Spleen (tissue), 11 donors: ENCODE measurements at regions not wholly inside any gene's neighbourhood (a gene's known extent, or its start where the extent isn't known, plus 50 kb on each side); places are given as distances from the start of the nearest gene placed in this dataset.

Experiments used
- DNase-seq: peaks from one replicate; pipeline ENCODE4 v3.0.0-alpha.2; 2020
- H3K27ac ChIP-seq, 8 donors: fragments of 200-600 bp; sonication (generic) in 7 of 8; 1 replicate in 4 of 8; 2 replicates in 4 of 8; pipeline versions ENCODE4 v1.5.0 to v1.8.0; 2016 to 2021; ENCODE audit warnings: inconsistent platforms in 4 of 8, mild to moderate bottlenecking in 4 of 8, moderate library complexity in 1 of 8
- H3K27me3 ChIP-seq, 7 donors: fragments of 200-600 bp; sonication (generic) in 6 of 7; replicated peaks in 1 of 7; 1 replicate in 4 of 7; 2 replicates in 3 of 7; pipeline versions ENCODE4 v1.5.0 to v1.8.0; 2016 to 2021; ENCODE audit warnings: inconsistent platforms in 3 of 7, mild to moderate bottlenecking in 1 of 7
- H3K36me3 ChIP-seq, 6 donors: fragments of 200-600 bp; sonication (generic) in 5 of 6; 1 replicate in 4 of 6; 2 replicates in 2 of 6; pipeline versions ENCODE4 v1.5.0 to v1.8.0; 2016 to 2021; ENCODE audit warnings: inconsistent platforms in 2 of 6
- H3K4me1 ChIP-seq, 6 donors: fragments of 200-600 bp; sonication (generic) in 5 of 6; 1 replicate in 3 of 6; 2 replicates in 3 of 6; pipeline versions ENCODE4 v1.5.0 to v1.8.0; 2016 to 2021; ENCODE audit warnings: inconsistent platforms in 3 of 6
- H3K4me3 ChIP-seq, 8 donors: fragments of 200-600 bp; sonication (generic) in 7 of 8; 1 replicate in 4 of 8; 2 replicates in 4 of 8; pipeline versions ENCODE4 v1.5.0 to v1.8.0; 2016 to 2021; ENCODE audit warnings: inconsistent platforms in 4 of 8, mild to moderate bottlenecking in 4 of 8, moderate library complexity in 2 of 8
- H3K9me3 ChIP-seq, 8 donors: fragments of 200-600 bp; sonication (generic) in 7 of 8; 1 replicate in 4 of 8; 2 replicates in 4 of 8; pipeline versions ENCODE4 v1.5.0 to v1.8.0; 2016 to 2021; ENCODE audit warnings: inconsistent platforms in 4 of 8
- CTCF ChIP-seq, 11 experiments: fragments of 200-600 bp in 7 of 11; fragments of 450-650 bp in 4 of 11; sonication (generic) in 4 of 11; IDR thresholded peaks in 8 of 11; conservative IDR thresholded peaks in 3 of 11; 1 replicate in 7 of 11; 2 replicates in 4 of 11; pipeline versions ENCODE4 v1.4.0 to v1.8.0; 2016 to 2021; ENCODE audit warnings: antibody characterized with exemption in 11 of 11, inconsistent platforms in 4 of 11, mild to moderate bottlenecking in 1 of 11
- POLR2A ChIP-seq, 3 donors: fragments of 450-650 bp; IDR thresholded peaks; one replicate each; pipeline ENCODE4 v1.5.1; 2017; ENCODE audit warnings: antibody characterized with exemption in 3 of 3, mild to moderate bottlenecking in 1 of 3
- POLR2AphosphoS5 ChIP-seq, 3 donors: sonication (generic); formaldehyde crosslinking; IDR thresholded peaks; one replicate each; pipeline ENCODE4 v1.5.1; 2017; ENCODE audit warnings: antibody characterized with exemption in 3 of 3
- WGBS, 5 donors: extraction: QIAGEN DNeasy Blood & Tissue Kit in 3 of 5; methylation state at CpG; one replicate each; pipeline versions ENCODE4 v1.1.5 to v1.1.7; 2013 to 2018; 5-methylcytosine and 5-hydroxymethylcytosine counted together
- intact Hi-C: fragments of 100-400 bp; cut with DNase I; formaldehyde crosslinking; loops from one replicate; pipeline ENCODE4 v1.15.0; 2023; ENCODE audit warnings: low total_unique reads
- donor health status: healthy with polysubstance abuse.
- donor health status: DM: no; HTN: no; CAD: no; lungs with moderate emphysema.
- donor health status: DM: no; HTN: no; CAD: no.
- donor health status: Bipolar disorder and iron deficiency.
- donor health status: healthy.
- donor health status: DM: no; HTN: no; CAD: no.
- donor health status: DM: yes; HTN: yes; CAD: no.

DNA sequence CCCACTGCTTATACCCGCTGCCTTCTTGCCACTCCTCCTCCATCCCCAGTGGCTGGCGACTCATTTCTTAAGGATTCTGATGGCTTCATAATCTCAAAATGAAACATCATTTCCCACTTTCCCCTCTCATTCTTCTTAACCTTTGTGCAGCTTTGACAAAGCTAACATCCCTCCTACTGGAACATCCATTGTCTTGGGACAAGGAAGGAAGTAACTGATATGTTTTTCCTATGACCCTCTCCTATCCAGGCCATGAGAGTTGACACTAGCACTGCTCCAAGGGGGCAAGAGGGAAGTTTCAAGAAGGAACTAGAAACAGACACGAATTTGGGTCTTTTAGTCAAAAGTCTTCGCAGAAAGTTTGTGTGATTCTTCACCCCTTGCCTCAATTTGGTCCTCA, 71.7 kb upstream of the SNX2 start:
- DNase-seq: no peak
- H3K27me3 ChIP-seq: no peaks in the 10 kb centered on the region
- TF ChIP-seq CTCF (IDR thresholded peaks at IDR 0.05 in 8 of 11, conservative IDR thresholded peaks at IDR 0.05 in 3 of 11): no peak
- TF ChIP-seq POLR2AphosphoS5 (IDR thresholded peaks at IDR 0.05): no peak
- no peak for TF ChIP-seq POLR2A (IDR thresholded peaks at IDR 0.05)
- H3K27ac ChIP-seq: peak overlapping the region in 7 of 8 donors; percentile 51 to 85 (median 76)
- no peaks in the 10 kb centered on the region for H3K9me3 ChIP-seq
- WGBS, 5 donors: 62 to 74% (median 72%) methylated on average over 4 of the region's 4 CpGs
- H3K36me3 ChIP-seq: no peaks in the 10 kb centered on the region
- no peak overlapping the region for H3K4me3 ChIP-seq
- intact Hi-C loops: no loop called here
- H3K4me1 ChIP-seq: peaks cover 0 to 36% (median 9%) of the 10 kb centered on the region in 6 donors

GRCh38 chr5:122704247-122705036, 70.4 kb upstream of the SNX2 start:
- no peaks in the 10 kb centered on the region for H3K36me3 ChIP-seq
- TF ChIP-seq POLR2A (IDR thresholded peaks at IDR 0.05): no peak
- TF ChIP-seq CTCF (IDR thresholded peaks at IDR 0.05 in 8 of 11, conservative IDR thresholded peaks at IDR 0.05 in 3 of 11): peak in 8 of 11 experiments; percentile 21 to 59 (median 53)
- WGBS, 5 donors: 72 to 77% (median 73%) methylated on average over 4 of the region's 4 CpGs
- intact Hi-C loops: no loop called here
- peak overlapping the region in 5 of 8 donors; percentile 68 to 85 (median 77) for H3K27ac ChIP-seq
- no peaks in the 10 kb centered on the region for H3K27me3 ChIP-seq
- H3K9me3 ChIP-seq: no peaks in the 10 kb centered on the region
- H3K4me3 ChIP-seq: no peak overlapping the region
- DNase-seq: no peak
- H3K4me1 ChIP-seq: peaks cover 0 to 36% (median 9%) of the 10 kb centered on the region in 6 donors

DNA sequence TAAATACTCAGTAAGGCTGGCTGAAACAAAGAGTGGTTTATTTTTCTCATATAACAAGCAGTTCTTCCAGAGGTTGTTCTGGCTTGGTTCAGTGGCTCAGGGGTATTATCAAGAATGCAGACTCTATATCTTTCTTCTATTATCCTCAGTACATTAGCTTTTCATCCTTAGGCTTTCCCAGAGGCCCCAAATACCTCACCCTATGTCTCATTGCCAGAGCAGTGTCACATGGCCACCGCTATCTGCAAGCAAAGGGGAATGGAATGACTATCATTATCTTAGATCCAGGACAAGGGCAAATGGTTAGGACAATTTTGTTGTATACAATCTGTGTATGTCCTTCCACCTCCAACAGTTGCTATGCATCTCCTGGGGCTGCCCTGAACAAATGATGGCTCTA, 69.0 kb upstream of the SNX2 start:
- peaks cover 0 to 36% (median 9%) of the 10 kb centered on the region in 6 donors for H3K4me1 ChIP-seq
- no peaks in the 10 kb centered on the region for H3K9me3 ChIP-seq
- H3K36me3 ChIP-seq: no peaks in the 10 kb centered on the region
- no peaks in the 10 kb centered on the region for H3K27me3 ChIP-seq
- no peak for TF ChIP-seq POLR2AphosphoS5 (IDR thresholded peaks at IDR 0.05)
- TF ChIP-seq POLR2A (IDR thresholded peaks at IDR 0.05): no peak
- TF ChIP-seq CTCF (IDR thresholded peaks at IDR 0.05 in 8 of 11, conservative IDR thresholded peaks at IDR 0.05 in 3 of 11): no peak
- intact Hi-C loops: no loop called here
- DNase-seq: no peak
- no peak overlapping the region for H3K27ac ChIP-seq
- 80 to 95% (median 86%) methylated on average over 1 of the region's 1 CpG for WGBS, 5 donors
- no peak overlapping the region for H3K4me3 ChIP-seq

GRCh38 chr5:122707796-122708195, 67.1 kb upstream of the SNX2 start:
- no peaks in the 10 kb centered on the region for H3K9me3 ChIP-seq
- H3K4me1 ChIP-seq: peaks cover 0 to 19% (median 9%) of the 10 kb centered on the region in 6 donors
- intact Hi-C loops: no loop called here
- no peak overlapping the region for H3K4me3 ChIP-seq
- no peak overlapping the region for H3K27ac ChIP-seq
- no peak for DNase-seq
- H3K27me3 ChIP-seq: no peaks in the 10 kb centered on the region
- no peaks in the 10 kb centered on the region for H3K36me3 ChIP-seq
- no peak for TF ChIP-seq POLR2AphosphoS5 (IDR thresholded peaks at IDR 0.05)
- TF ChIP-seq POLR2A (IDR thresholded peaks at IDR 0.05): no peak
- no peak for TF ChIP-seq CTCF (IDR thresholded peaks at IDR 0.05 in 8 of 11, conservative IDR thresholded peaks at IDR 0.05 in 3 of 11)
